ENCODE measurements at regions not wholly inside any gene's neighbourhood (a gene's known extent, or its start where the extent isn't known, plus 50 kb on each side); places are given as distances from the start of the nearest gene placed in this dataset.

GRCh38 chr13:111948281-111948680 lies 118.7 kb upstream of the SOX1 start:
- FAIRE-seq (no peak), DNase-seq (ENCODE audit: low read depth, low spot score) (no peak), ATAC-seq (no peak)
- Histone ChIP-seq H3K4me3 (no peak overlapping the region), H3K4me1 (ENCODE audit: control insufficient read depth, insufficient read depth, low read length) (no peaks in the 10 kb centered on the region), H2AFZ (ENCODE audit: control insufficient read depth, low read depth, low read length) (no peak overlapping the region), H3K9me3 (replicated peaks; ENCODE audit: control insufficient read depth, insufficient read depth, low read length) (no peaks in the 10 kb centered on the region; the same call in 2 of the 3 replicates), H3K9ac (ENCODE audit: control insufficient read depth, insufficient read depth, low read length) (no peak overlapping the region), H3K36me3 (ENCODE audit: control insufficient read depth in 2 of 2, insufficient read depth in 2 of 2, low read length in 1 of 2) (no peaks in the 10 kb centered on the region), H4K20me1 (ENCODE audit: control insufficient read depth, insufficient read depth) (no peaks in the 10 kb centered on the region), H3K4me2 (ENCODE audit: control insufficient read depth, insufficient read depth) (no peak overlapping the region), H3K27ac (ENCODE audit: control insufficient read depth, insufficient read depth) (no peak overlapping the region), H3K79me2 (ENCODE audit: control insufficient read depth, insufficient read depth, low read length) (no peaks in the 10 kb centered on the region), H3K27me3 (replicated peaks in 1 of 2; ENCODE audit: control insufficient read depth in 2 of 2, insufficient read depth in 2 of 2, low read length in 1 of 2) (no peaks in the 10 kb centered on the region)
- ChIA-PET SMC1A (ENCODE audit: uncharacterized antibody, unreplicated experiment) (no interaction called here), CTCF (no interaction called here), POLR2A (no interaction called here), RAD21 (ENCODE audit: unreplicated experiment) (no interaction called here)
- in situ Hi-C loops (cut with MboI) (no loop called here), intact Hi-C loops (cut with micrococcal nuclease; ENCODE audit: unreplicated experiment) (no loop called here)
- BruUV-seq (replicated peaks) = no TSS peak
- 62% methylated on average over 11 of the region's 11 CpGs for WGBS (ENCODE audit: insufficient coverage, insufficient replicate concordance, low lambda C conversion rate, missing lambda C conversion rate)
- no peak for TF ChIP-seq E4F1 (IDR thresholded peaks at IDR 0.05; ENCODE audit: borderline replicate concordance, partially characterized antibody)
- no peak for TF ChIP-seq CBX3 (IDR thresholded peaks at IDR 0.05; ENCODE audit: borderline replicate concordance, low read depth)
- TF ChIP-seq BHLHE40 (IDR thresholded peaks at IDR 0.05; ENCODE audit: borderline replicate concordance in 1 of 2, low read depth in 2 of 2, low read length in 1 of 2) = no peak
- no peak for TF ChIP-seq MYB (IDR thresholded peaks at IDR 0.05; ENCODE audit: borderline replicate concordance, low read depth, low read length)

- Histone ChIP-seq H4K20me1 (ENCODE audit: control insufficient read depth, insufficient read depth) (no peaks in the 10 kb centered on the region), H3K9ac (ENCODE audit: control insufficient read depth, insufficient read depth, low read length) (no peak overlapping the region), H3K27me3 (replicated peaks in 1 of 2; ENCODE audit: control insufficient read depth in 2 of 2, insufficient read depth in 2 of 2, low read length in 1 of 2) (no peaks in the 10 kb centered on the region), H3K9me3 (replicated peaks; ENCODE audit: control insufficient read depth, insufficient read depth, low read length) (no peaks in the 10 kb centered on the region; the same call in 2 of the 3 replicates), H3K4me1 (ENCODE audit: control insufficient read depth, insufficient read depth, low read length) (no peaks in the 10 kb centered on the region), H3K4me2 (ENCODE audit: control insufficient read depth, insufficient read depth) (no peak overlapping the region), H3K4me3 (no peak overlapping the region), H3K79me2 (ENCODE audit: control insufficient read depth, insufficient read depth, low read length) (no peaks in the 10 kb centered on the region), H3K36me3 (ENCODE audit: control insufficient read depth in 2 of 2, insufficient read depth in 2 of 2, low read length in 1 of 2) (no peaks in the 10 kb centered on the region), H2AFZ (ENCODE audit: control insufficient read depth, low read depth, low read length) (no peak overlapping the region), H3K27ac (ENCODE audit: control insufficient read depth, insufficient read depth) (no peak overlapping the region)
- no peak for ATAC-seq
- SMC1A ChIA-PET (ENCODE audit: uncharacterized antibody, unreplicated experiment) = no interaction called here
- CTCF ChIA-PET = no interaction called here
- in situ Hi-C loops (cut with MboI) (no loop called here), intact Hi-C loops (cut with micrococcal nuclease; ENCODE audit: unreplicated experiment) (no loop called here)
- POLR2A ChIA-PET = no interaction called here
- no peak for DNase-seq (ENCODE audit: low read depth, low spot score)
- no TSS peak for BruUV-seq (replicated peaks)
- FAIRE-seq = no peak
- 16% methylated on average over 7 of the region's 7 CpGs for WGBS (ENCODE audit: insufficient coverage, insufficient replicate concordance, low lambda C conversion rate, missing lambda C conversion rate)
- RAD21 ChIA-PET (ENCODE audit: unreplicated experiment) = no interaction called here
- TF ChIP-seq USF2 (IDR thresholded peaks at IDR 0.05; ENCODE audit: borderline replicate concordance, low read depth, low read length) (no peak), BMI1 (IDR thresholded peaks at IDR 0.05; ENCODE audit: borderline replicate concordance) (no peak), JUNB (IDR thresholded peaks at IDR 0.05) (no peak), YBX1 (IDR thresholded peaks at IDR 0.05) (no peak), TAF1 (IDR thresholded peaks at IDR 0.05; ENCODE audit: borderline replicate concordance, low read depth, low read length) (no peak), CTCF (IDR thresholded peaks at IDR 0.05 in 2 of 3, conservative IDR thresholded peaks at IDR 0.05 in 1 of 3; ENCODE audit: control insufficient read depth in 2 of 3, extremely low read depth in 1 of 3, insufficient read depth in 1 of 3, low read depth in 3 of 3, low read length in 3 of 3) (no peak), CBX3 (IDR thresholded peaks at IDR 0.05; ENCODE audit: borderline replicate concordance, low read depth) (no peak), MTA2 (IDR thresholded peaks at IDR 0.05; ENCODE audit: low read depth) (no peak), MAX (IDR thresholded peaks at IDR 0.05; ENCODE audit: low read depth, low read length) (no peak), ATF7 (IDR thresholded peaks at IDR 0.05; ENCODE audit: low read depth) (no peak)
These were observed 118.1 kb upstream of the SOX1 start for GRCh38 chr13:111948811-111949210.

Measured in GM12878 (cell line).